ENCODE measurements at regions not wholly inside any gene's neighbourhood (a gene's known extent, or its start where the extent isn't known, plus 50 kb on each side); places are given as distances from the start of the nearest gene placed in this dataset.

DNA sequence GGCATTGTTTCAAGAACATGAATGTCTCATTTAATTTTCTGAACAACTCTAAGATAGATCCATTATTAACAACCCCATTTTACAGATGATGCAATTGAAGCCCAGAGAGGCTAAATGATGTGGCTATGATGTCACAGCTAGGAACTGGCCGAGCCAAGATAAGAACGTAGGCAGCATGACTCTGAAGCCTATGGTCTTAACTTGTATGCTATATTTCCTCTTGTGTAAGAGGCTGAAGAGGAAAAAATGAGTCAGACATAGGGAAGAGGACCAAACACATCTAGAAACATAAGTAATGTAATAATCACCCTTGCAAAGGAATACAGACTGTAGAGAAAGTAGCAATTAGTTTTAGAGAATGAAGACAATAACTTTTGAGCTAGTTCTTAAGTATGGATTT lies 416.8 kb downstream of the FIGN start:
- Histone ChIP-seq H3K4me1 (no peaks in the 10 kb centered on the region), H3K4me3 (no peak overlapping the region), H3K27me3 (no peaks in the 10 kb centered on the region), H3K36me3 (ENCODE audit: low read depth, missing control alignments) (no peaks in the 10 kb centered on the region), H3K9me3 (no peaks in the 10 kb centered on the region), H3K27ac (no peak overlapping the region)
- DNase-seq: no peak
- TF ChIP-seq CTCF (IDR thresholded peaks at IDR 0.05): no peak
- no peak for TF ChIP-seq POLR2A (IDR thresholded peaks at IDR 0.05)
- intact Hi-C loops (cut with DNase I; ENCODE audit: low total_unique reads): no loop called here
- WGBS, 2 donors: 81 to 91% methylated on average over 2 of the region's 2 CpGs

DNA sequence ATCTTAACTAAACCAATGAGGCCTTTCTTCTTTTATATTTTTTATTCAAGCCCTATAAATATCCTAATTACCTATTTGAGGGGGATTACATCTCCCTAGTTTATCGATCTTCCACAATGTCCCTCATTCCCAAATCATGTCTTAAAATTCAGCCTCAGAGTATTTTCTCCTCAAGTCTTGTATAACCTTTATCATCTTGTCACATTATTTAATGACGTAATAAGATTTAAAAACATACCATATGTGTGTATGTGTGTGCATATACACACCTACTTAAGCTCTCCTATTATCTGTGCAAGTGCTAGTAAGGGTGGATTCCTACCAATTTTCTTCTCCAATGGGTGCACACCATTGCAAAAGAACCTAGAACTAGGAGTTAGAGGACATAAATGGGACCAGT lies 421.1 kb downstream of the FIGN start:
- Histone ChIP-seq H3K4me1 (no peaks in the 10 kb centered on the region), H3K27ac (no peak overlapping the region), H3K36me3 (ENCODE audit: low read depth, missing control alignments) (no peaks in the 10 kb centered on the region), H3K4me3 (no peak overlapping the region), H3K9me3 (no peaks in the 10 kb centered on the region), H3K27me3 (no peaks in the 10 kb centered on the region)
- WGBS, 2 donors: 85 to 91% methylated on average over 2 of the region's 2 CpGs
- TF ChIP-seq POLR2A (IDR thresholded peaks at IDR 0.05): no peak
- intact Hi-C loops (cut with DNase I; ENCODE audit: low total_unique reads): no loop called here
- DNase-seq: no peak

- Histone ChIP-seq H3K4me1 (no peaks in the 10 kb centered on the region), H3K9me3 (no peaks in the 10 kb centered on the region), H3K27me3 (no peaks in the 10 kb centered on the region), H3K27ac (no peak overlapping the region), H3K4me3 (no peak overlapping the region), H3K36me3 (ENCODE audit: low read depth, missing control alignments) (no peaks in the 10 kb centered on the region)
- 22 to 30% methylated on average over 1 of the region's 1 CpG for WGBS, 2 donors
- TF ChIP-seq POLR2A (IDR thresholded peaks at IDR 0.05) (no peak), CTCF (IDR thresholded peaks at IDR 0.05) (no peak)
- intact Hi-C loops (cut with DNase I; ENCODE audit: low total_unique reads): no loop called here
- DNase-seq: no peak
These were observed 423.1 kb downstream of the FIGN start for GRCh38 chr2:163312713-163313112.

GRCh38 chr2:163306647-163307046 lies 429.2 kb downstream of the FIGN start:
- TF ChIP-seq CTCF (IDR thresholded peaks at IDR 0.05) (no peak), POLR2A (IDR thresholded peaks at IDR 0.05) (no peak)
- 79 to 93% methylated on average over 2 to 4 of the region's 4 CpGs for WGBS, 2 donors
- Histone ChIP-seq H3K4me1 (no peaks in the 10 kb centered on the region), H3K9me3 (no peaks in the 10 kb centered on the region), H3K36me3 (ENCODE audit: low read depth, missing control alignments) (no peaks in the 10 kb centered on the region), H3K27me3 (no peaks in the 10 kb centered on the region), H3K4me3 (no peak overlapping the region), H3K27ac (no peak overlapping the region)
- DNase-seq: no peak
- intact Hi-C loops (cut with DNase I; ENCODE audit: low total_unique reads): no loop called here

GRCh38 chr2:163302141-163302540 lies 433.7 kb downstream of the FIGN start:
- no peaks in the 10 kb centered on the region for H3K36me3 ChIP-seq (ENCODE audit: low read depth, missing control alignments)
- H3K4me1 ChIP-seq: no peaks in the 10 kb centered on the region
- H3K9me3 ChIP-seq: no peaks in the 10 kb centered on the region
- no peak for TF ChIP-seq POLR2A (IDR thresholded peaks at IDR 0.05)
- TF ChIP-seq CTCF (IDR thresholded peaks at IDR 0.05): no peak
- H3K4me3 ChIP-seq: no peak overlapping the region
- no peak for DNase-seq
- no peak overlapping the region for H3K27ac ChIP-seq
- WGBS, 2 donors: 95 to 97% methylated on average over 1 of the region's 1 CpG
- intact Hi-C loops (cut with DNase I; ENCODE audit: low total_unique reads): no loop called here
- no peaks in the 10 kb centered on the region for H3K27me3 ChIP-seq
